ENCODE measurements at regions not wholly inside any gene's neighbourhood (a gene's known extent, or its start where the extent isn't known, plus 50 kb on each side); places are given as distances from the start of the nearest gene placed in this dataset.
"Not testable (repeated sequence)": the region's sequence is repeated elsewhere in the genome, so short reads cannot be mapped to it uniquely, and the experiment has no call there.

DNA sequence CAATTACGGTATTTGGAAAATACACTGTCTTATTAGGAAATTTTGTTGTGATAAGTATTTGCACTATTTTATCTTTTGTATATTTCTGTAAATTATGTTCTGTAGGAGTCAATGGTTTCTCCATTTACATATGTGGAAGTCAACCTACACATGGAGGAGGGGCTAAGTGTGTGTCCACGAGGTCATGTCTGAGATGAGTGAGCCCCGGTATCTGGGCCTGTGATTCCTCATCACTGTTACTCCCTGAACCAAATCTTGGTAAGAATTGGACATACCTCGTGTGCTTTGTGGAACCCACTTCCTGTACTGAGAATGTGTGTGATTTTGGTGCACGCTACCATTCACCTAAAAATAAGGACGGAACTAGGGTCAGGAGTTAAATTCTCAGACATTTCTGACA lies 1105.5 kb downstream of the TMEM121 start:
- no peak for DNase-seq
- TF ChIP-seq, protein P1, sequence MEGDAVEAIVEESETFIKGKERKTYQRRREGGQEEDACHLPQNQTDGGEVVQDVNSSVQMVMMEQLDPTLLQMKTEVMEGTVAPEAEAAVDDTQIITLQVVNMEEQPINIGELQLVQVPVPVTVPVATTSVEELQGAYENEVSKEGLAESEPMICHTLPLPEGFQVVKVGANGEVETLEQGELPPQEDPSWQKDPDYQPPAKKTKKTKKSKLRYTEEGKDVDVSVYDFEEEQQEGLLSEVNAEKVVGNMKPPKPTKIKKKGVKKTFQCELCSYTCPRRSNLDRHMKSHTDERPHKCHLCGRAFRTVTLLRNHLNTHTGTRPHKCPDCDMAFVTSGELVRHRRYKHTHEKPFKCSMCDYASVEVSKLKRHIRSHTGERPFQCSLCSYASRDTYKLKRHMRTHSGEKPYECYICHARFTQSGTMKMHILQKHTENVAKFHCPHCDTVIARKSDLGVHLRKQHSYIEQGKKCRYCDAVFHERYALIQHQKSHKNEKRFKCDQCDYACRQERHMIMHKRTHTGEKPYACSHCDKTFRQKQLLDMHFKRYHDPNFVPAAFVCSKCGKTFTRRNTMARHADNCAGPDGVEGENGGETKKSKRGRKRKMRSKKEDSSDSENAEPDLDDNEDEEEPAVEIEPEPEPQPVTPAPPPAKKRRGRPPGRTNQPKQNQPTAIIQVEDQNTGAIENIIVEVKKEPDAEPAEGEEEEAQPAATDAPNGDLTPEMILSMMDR (IDR thresholded peaks at IDR 0.05) = no peak
- TF ChIP-seq POLR2A (IDR thresholded peaks at IDR 0.05) = no peak
- Histone ChIP-seq H3K36me3 (ENCODE audit: low read depth, missing control alignments) (no peaks in the 10 kb centered on the region), H3K27ac (no peak overlapping the region), H3K27me3 (no peaks in the 10 kb centered on the region), H3K4me1 (no peaks in the 10 kb centered on the region), H3K9me3 (no peaks in the 10 kb centered on the region), H3K4me3 (no peak overlapping the region)
- WGBS, 2 donors = 77 to 79% methylated on average over 6 of the region's 6 CpGs
- intact Hi-C loops (cut with DNase I; ENCODE audit: low total_unique reads) = no loop called here

DNA sequence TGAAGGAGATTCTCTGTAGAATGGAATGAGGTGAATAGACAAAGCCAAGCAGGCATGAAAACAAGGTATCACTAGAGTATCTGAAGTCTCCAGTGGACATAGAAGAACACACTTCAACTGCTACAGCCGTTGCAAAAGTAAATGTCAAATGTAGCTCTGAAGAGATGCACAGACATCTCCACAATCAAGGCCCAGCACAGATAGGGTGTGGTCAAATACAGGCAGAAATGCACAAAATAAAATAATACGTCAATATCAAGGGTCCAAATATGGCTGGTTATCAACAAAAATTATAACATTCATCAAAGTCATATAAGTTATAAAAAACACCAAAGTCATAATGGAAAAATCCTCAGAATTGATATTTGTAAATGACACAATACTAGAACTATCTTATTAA lies 1107.3 kb downstream of the TMEM121 start:
- no peak for TF ChIP-seq POLR2A (IDR thresholded peaks at IDR 0.05)
- TF ChIP-seq, protein P1 (IDR thresholded peaks at IDR 0.05) = no peak
- H3K27me3 ChIP-seq = no peaks in the 10 kb centered on the region
- H3K4me3 ChIP-seq = no peak overlapping the region
- 63 to 71% methylated on average over 2 of the region's 2 CpGs for WGBS, 2 donors
- H3K4me1 ChIP-seq = no peaks in the 10 kb centered on the region
- intact Hi-C loops (cut with DNase I; ENCODE audit: low total_unique reads) = no loop called here
- no peak overlapping the region for H3K27ac ChIP-seq
- no peaks in the 10 kb centered on the region for H3K36me3 ChIP-seq (ENCODE audit: low read depth, missing control alignments)
- no peak for DNase-seq
- no peaks in the 10 kb centered on the region for H3K9me3 ChIP-seq

DNA sequence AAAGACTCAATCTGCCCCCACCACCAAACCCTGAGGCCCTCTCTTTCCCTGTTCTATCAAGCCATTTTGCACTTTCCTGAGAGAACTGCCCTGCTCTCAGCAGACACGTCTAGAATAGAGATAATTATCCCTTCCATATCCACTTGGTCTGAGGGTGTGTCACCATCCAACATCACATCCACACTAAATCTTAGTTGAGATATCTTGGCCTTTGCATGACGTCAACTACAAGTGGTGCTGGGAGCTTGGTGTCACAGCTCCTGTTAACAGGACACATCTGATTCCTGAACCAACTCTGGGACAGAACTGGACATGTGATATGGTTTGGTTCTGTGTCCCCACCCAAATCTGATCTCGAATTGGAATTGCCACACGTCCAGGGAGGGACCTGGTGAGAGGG lies 1109.2 kb downstream of the TMEM121 start:
- TF ChIP-seq, protein P1 (IDR thresholded peaks at IDR 0.05) = no peak
- no peak for TF ChIP-seq POLR2A (IDR thresholded peaks at IDR 0.05)
- H3K27me3 ChIP-seq = no peaks in the 10 kb centered on the region
- no peaks in the 10 kb centered on the region for H3K36me3 ChIP-seq (ENCODE audit: low read depth, missing control alignments)
- no peak overlapping the region for H3K27ac ChIP-seq
- no peak overlapping the region for H3K4me3 ChIP-seq
- WGBS, 2 donors = 39 to 52% methylated on average over 4 of the region's 4 CpGs
- no peaks in the 10 kb centered on the region for H3K9me3 ChIP-seq
- intact Hi-C loops (cut with DNase I; ENCODE audit: low total_unique reads) = no loop called here
- no peak for DNase-seq
- no peaks in the 10 kb centered on the region for H3K4me1 ChIP-seq

DNA sequence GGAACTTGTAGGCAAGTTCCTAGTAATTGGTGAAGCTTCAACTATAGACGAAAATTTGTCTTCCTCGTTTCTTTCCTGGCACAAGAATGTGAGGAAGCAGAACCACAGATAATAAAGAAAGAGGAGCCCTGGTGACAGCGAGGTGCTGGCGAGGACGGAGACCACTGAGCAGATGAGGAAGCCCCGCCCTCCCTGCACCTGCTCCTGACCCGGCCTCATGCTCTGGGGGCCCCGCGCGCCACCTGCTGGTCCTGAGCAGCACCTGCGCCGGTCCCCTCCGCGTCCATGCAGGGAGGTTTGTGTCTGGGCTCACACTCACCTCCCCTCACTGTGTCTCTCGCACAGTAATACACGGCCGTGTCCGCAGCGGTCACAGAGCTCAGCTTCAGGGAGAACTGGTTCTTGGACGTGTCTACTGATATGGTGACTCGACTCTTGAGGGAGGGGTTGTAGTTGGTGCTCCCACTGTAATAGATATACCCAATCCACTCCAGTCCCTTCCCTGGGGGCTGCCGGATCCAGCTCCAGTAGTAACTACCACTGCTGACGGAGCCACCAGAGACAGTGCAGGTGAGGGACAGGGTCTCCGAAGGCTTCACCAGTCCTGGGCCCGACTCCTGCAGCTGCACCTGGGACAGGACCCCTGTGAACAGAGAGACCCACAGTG lies 1112.5 kb downstream of the TMEM121 start:
- H3K4me3 ChIP-seq; H3K36me3 ChIP-seq (ENCODE audit: low read depth, missing control alignments); intact Hi-C loops (cut with DNase I; ENCODE audit: low total_unique reads); H3K27ac ChIP-seq; H3K4me1 ChIP-seq; H3K9me3 ChIP-seq; H3K27me3 ChIP-seq: not testable (repeated sequence)
- WGBS, 2 donors = 47 to 57% methylated on average over 7 to 23 of the region's 25 CpGs
- peak; percentile 51 for DNase-seq

DNA sequence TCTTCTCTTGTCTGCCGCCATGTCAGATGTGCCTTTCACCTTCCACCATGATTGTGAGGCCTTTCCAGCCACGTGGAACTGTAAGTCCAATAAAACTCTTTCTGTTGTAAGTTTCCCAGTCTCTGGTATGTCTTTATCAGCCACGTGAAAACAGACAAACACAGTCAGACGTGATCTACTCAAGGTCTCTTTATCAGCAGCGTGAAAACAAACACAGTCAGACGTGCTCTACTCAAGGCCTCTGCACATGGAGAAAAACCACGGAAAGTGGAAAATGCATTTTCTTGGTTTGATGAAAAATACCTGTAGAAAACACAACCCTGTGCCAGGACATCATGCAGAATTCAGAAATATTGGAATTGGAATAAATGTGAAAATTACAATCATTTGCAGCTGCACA lies 1115.7 kb downstream of the TMEM121 start:
- Histone ChIP-seq H3K36me3 (ENCODE audit: low read depth, missing control alignments) (no peaks in the 10 kb centered on the region), H3K4me3 (no peak overlapping the region), H3K27me3 (no peaks in the 10 kb centered on the region), H3K4me1 (no peaks in the 10 kb centered on the region), H3K9me3 (no peaks in the 10 kb centered on the region), H3K27ac (no peak overlapping the region)
- TF ChIP-seq POLR2A (IDR thresholded peaks at IDR 0.05) = no peak
- TF ChIP-seq, protein P1 (IDR thresholded peaks at IDR 0.05) = no peak
- 35 to 61% methylated on average over 7 of the region's 7 CpGs for WGBS, 2 donors
- intact Hi-C loops (cut with DNase I; ENCODE audit: low total_unique reads) = no loop called here
- no peak for DNase-seq

DNA sequence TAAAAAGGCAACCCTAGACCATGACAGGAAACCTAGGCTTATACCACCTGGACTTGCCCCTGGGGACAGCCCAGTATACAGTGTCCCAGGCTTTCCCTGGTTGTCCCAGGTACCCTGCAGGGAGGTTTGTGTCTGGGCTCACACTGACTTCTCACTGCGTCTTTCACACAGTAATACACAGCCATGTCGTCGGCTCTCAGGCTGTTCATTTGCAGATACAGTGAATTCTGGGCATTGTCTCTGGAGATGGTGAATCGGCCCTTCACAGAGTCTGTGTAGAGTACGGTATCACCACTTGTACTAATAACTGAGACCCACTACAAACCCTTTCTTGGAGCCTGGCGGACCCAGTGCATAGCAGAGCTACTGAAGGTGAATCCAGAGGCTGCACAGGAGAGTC lies 1116.6 kb downstream of the TMEM121 start:
- H3K36me3 ChIP-seq (ENCODE audit: low read depth, missing control alignments); H3K27ac ChIP-seq; H3K4me3 ChIP-seq; intact Hi-C loops (cut with DNase I; ENCODE audit: low total_unique reads); H3K27me3 ChIP-seq; H3K4me1 ChIP-seq; H3K9me3 ChIP-seq; DNase-seq: not testable (repeated sequence)
- 0 to 69% methylated on average over 1 to 6 of the region's 6 CpGs for WGBS, 2 donors

DNA sequence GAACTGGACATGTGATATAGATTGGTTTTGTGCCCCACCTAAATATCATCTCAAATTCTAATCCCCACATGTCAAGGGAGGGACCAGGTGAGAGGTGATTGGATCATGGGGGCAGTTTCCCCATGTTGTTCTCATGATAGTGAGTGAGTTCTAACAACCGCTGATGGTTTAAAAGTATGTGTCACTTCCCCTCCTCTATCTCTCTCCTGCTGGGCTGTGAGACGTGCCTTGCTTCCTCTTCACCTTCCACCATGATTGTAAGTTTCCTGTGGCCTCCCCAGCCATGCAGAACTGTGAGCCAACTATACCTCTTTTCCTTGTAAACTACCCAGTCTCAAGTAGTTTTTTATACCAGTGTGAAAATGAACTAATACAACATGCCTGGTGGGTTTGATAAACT lies 1122.5 kb downstream of the TMEM121 start:
- H3K27ac ChIP-seq = not testable (repeated sequence)

More for the DNA sequence above, 1122.5 kb downstream of the TMEM121 start:
- H3K9me3 ChIP-seq; H3K4me1 ChIP-seq; H3K36me3 ChIP-seq (ENCODE audit: low read depth, missing control alignments); H3K27me3 ChIP-seq; H3K4me3 ChIP-seq; intact Hi-C loops (cut with DNase I; ENCODE audit: low total_unique reads); DNase-seq: not testable (repeated sequence)
- 36 to 42% methylated on average over 2 of the region's 2 CpGs for WGBS, 2 donors

Data from testis (tissue), 2 donors.